Liver (tissue), 8 donors: ENCODE measurements at regions not wholly inside any gene's neighbourhood (a gene's known extent, or its start where the extent isn't known, plus 50 kb on each side); places are given as distances from the start of the nearest gene placed in this dataset.

ENCODE experiments used
- DNase-seq: peaks from one replicate; pipeline ENCODE4 v3.0.0-alpha.2; 2017; ENCODE audit warnings: low spot score
- H3K27ac ChIP-seq, 2 donors: one replicate each; pipeline ENCODE4 v1.7.0; 2013; ENCODE audit warnings: inconsistent platforms in 2 of 2, low read length in 2 of 2, control low read depth in 1 of 2, low read depth in 1 of 2, mild to moderate bottlenecking in 1 of 2
- H3K27me3 ChIP-seq, 4 donors: one replicate each; pipeline versions ENCODE4 v1.6.1 to v1.7.0; 2013; ENCODE audit warnings: low read length in 3 of 4, inconsistent platforms in 1 of 4, mild to moderate bottlenecking in 1 of 4, moderate library complexity in 1 of 4; ENCODE audit not compliant: control insufficient read depth in 4 of 4, insufficient read depth in 4 of 4
- H3K36me3 ChIP-seq, 4 donors: one replicate each; pipeline versions ENCODE4 v1.6.1 to v1.7.0; 2013; ENCODE audit warnings: low read length in 3 of 4, mild to moderate bottlenecking in 3 of 4, low read depth in 1 of 4, moderate library complexity in 1 of 4; ENCODE audit not compliant: control insufficient read depth in 4 of 4, insufficient read depth in 3 of 4
- H3K4me1 ChIP-seq, 4 donors: one replicate each; pipeline versions ENCODE4 v1.6.1 to v1.7.0; 2013; ENCODE audit warnings: low read length in 3 of 4, mild to moderate bottlenecking in 3 of 4, moderate library complexity in 1 of 4; ENCODE audit not compliant: control insufficient read depth in 4 of 4, insufficient read depth in 4 of 4
- H3K4me3 ChIP-seq, 3 donors: one replicate each; pipeline versions ENCODE4 v1.6.1 to v1.7.0; 2013; ENCODE audit warnings: low read length in 3 of 3, control low read depth in 1 of 3, low read depth in 1 of 3, mild to moderate bottlenecking in 1 of 3
- H3K9ac ChIP-seq, 2 donors: one replicate each; pipeline ENCODE4 v1.7.0; 2013; ENCODE audit warnings: low read length in 2 of 2, mild to moderate bottlenecking in 2 of 2, moderate library complexity in 2 of 2, control low read depth in 1 of 2, low read depth in 1 of 2
- H3K9me3 ChIP-seq, 4 donors: one replicate each; pipeline versions ENCODE4 v1.6.1 to v1.7.0; 2013; ENCODE audit warnings: low read length in 3 of 4; ENCODE audit not compliant: control insufficient read depth in 4 of 4
- FOXA1 ChIP-seq: IDR thresholded peaks from 2 replicates; pipeline ENCODE4 v1.6.1; 2016; ENCODE audit warnings: antibody characterized with exemption
- FOXA2 ChIP-seq: IDR thresholded peaks from 2 replicates; pipeline ENCODE4 v1.6.1; 2016; ENCODE audit warnings: antibody characterized with exemption
- GABPA ChIP-seq, 2 donors: IDR thresholded peaks in 1 of 2; conservative IDR thresholded peaks in 1 of 2; 2 replicates each; pipeline ENCODE4 v1.6.1; 2016; ENCODE audit warnings: antibody characterized with exemption in 2 of 2, mild to moderate bottlenecking in 1 of 2, moderate library complexity in 1 of 2
- HNF4A ChIP-seq, 2 donors: conservative IDR thresholded peaks; 2 replicates each; pipeline ENCODE4 v1.6.1; 2016; ENCODE audit warnings: antibody characterized with exemption in 2 of 2, mild to moderate bottlenecking in 2 of 2
- HNF4G ChIP-seq: IDR thresholded peaks from 2 replicates; pipeline ENCODE4 v1.6.1; 2016; ENCODE audit warnings: antibody characterized with exemption
- RAD21 ChIP-seq, 2 donors: IDR thresholded peaks; 2 replicates each; pipeline ENCODE4 v1.6.1; 2016; ENCODE audit warnings: antibody characterized with exemption in 2 of 2, mild to moderate bottlenecking in 2 of 2
- RXRA ChIP-seq, 2 donors: IDR thresholded peaks; 2 replicates each; pipeline ENCODE4 v1.6.1; 2017 to 2018; ENCODE audit warnings: antibody characterized with exemption in 2 of 2, mild to moderate bottlenecking in 1 of 2
- SP1 ChIP-seq: IDR thresholded peaks from 2 replicates; pipeline ENCODE4 v1.6.1; 2018; ENCODE audit warnings: antibody characterized with exemption, mild to moderate bottlenecking
- YY1 ChIP-seq: IDR thresholded peaks from 2 replicates; pipeline ENCODE4 v1.6.1; 2016; ENCODE audit warnings: antibody characterized with exemption, mild to moderate bottlenecking
- WGBS: extraction: QIAGEN DNeasy Blood & Tissue Kit; methylation state at CpG from one replicate; pipeline ENCODE4 v1.1.7; 2013; 5-methylcytosine and 5-hydroxymethylcytosine counted together
- TF ChIP-seq, protein P1 (sequence below): IDR thresholded peaks from 2 replicates; pipeline ENCODE4 v1.6.1; 2016; ENCODE audit warnings: antibody characterized with exemption
- TF ChIP-seq, protein P2 (sequence below): fragments of 150-350 bp; IDR thresholded peaks from 2 replicates; pipeline ENCODE4 v1.5.1; 2017; ENCODE audit warnings: improper control_type of control experiment, low read depth, low read length; ENCODE audit not compliant: missing input control
- TF ChIP-seq, protein P3 (sequence below): IDR thresholded peaks from 2 replicates; pipeline ENCODE4 v1.6.1; 2016; ENCODE audit warnings: antibody characterized with exemption
- TF ChIP-seq, protein P4 (sequence below): IDR thresholded peaks from 2 replicates; pipeline ENCODE4 v1.6.1; 2016; ENCODE audit warnings: antibody characterized with exemption, mild to moderate bottlenecking
- donor health status: healthy.
- donor health status: healthy.
- donor health status: healthy.
- donor health status: healthy.
- donor health status: healthy.

DNA sequence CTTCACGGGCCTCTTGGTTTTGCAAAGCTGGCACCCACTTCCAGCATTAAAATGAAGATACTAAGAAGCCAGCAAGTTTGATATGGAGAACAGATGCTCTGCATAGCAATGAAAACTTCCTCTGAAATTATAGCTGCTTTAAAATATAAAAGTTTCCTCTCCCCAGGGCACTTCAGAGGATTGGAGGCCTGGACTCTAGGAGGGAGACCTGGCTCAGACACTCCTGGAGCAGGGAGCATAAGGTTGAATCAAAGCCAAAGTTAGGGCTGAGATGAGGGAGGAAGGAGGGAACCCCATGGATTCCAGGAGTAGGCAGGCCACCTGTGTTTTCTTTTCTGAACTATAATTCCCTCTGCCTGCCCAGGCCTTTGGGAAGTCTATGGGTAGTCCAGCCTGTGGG lies 176.0 kb upstream of the RPL38 start:
- WGBS, result 61% methylated on average over 1 of the region's 1 CpG

GRCh38 chr17:74028354-74029116 lies 174.9 kb upstream of the RPL38 start:
- Histone ChIP-seq H3K27me3 (peaks cover 0 to 9% (median 0%) of the 10 kb centered on the region in 4 donors), H3K9me3 (no peaks in the 10 kb centered on the region), H3K4me1 (no peaks in the 10 kb centered on the region), H3K27ac (no peak overlapping the region), H3K4me3 (no peak overlapping the region), H3K9ac (no peak overlapping the region), H3K36me3 (no peaks in the 10 kb centered on the region)
- DNase-seq, result no peak
- WGBS, result 73% methylated on average over 18 of the region's 18 CpGs
- TF ChIP-seq FOXA1, result no peak
- no peak for TF ChIP-seq GABPA (IDR thresholded peaks at IDR 0.05 in 1 of 2, conservative IDR thresholded peaks at IDR 0.05 in 1 of 2)
- no peak for TF ChIP-seq HNF4A (conservative IDR thresholded peaks at IDR 0.05)
- TF ChIP-seq RAD21 (IDR thresholded peaks at IDR 0.05), result no peak
- no peak for TF ChIP-seq RXRA (IDR thresholded peaks at IDR 0.05)
- no peak for TF ChIP-seq YY1
- TF ChIP-seq SP1, result no peak
- no peak for TF ChIP-seq HNF4G
- TF ChIP-seq, protein P1, sequence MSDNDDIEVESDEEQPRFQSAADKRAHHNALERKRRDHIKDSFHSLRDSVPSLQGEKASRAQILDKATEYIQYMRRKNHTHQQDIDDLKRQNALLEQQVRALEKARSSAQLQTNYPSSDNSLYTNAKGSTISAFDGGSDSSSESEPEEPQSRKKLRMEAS, result no peak
- TF ChIP-seq FOXA2, result no peak
- TF ChIP-seq, protein P2, sequence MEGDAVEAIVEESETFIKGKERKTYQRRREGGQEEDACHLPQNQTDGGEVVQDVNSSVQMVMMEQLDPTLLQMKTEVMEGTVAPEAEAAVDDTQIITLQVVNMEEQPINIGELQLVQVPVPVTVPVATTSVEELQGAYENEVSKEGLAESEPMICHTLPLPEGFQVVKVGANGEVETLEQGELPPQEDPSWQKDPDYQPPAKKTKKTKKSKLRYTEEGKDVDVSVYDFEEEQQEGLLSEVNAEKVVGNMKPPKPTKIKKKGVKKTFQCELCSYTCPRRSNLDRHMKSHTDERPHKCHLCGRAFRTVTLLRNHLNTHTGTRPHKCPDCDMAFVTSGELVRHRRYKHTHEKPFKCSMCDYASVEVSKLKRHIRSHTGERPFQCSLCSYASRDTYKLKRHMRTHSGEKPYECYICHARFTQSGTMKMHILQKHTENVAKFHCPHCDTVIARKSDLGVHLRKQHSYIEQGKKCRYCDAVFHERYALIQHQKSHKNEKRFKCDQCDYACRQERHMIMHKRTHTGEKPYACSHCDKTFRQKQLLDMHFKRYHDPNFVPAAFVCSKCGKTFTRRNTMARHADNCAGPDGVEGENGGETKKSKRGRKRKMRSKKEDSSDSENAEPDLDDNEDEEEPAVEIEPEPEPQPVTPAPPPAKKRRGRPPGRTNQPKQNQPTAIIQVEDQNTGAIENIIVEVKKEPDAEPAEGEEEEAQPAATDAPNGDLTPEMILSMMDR, result no peak

More for the DNA sequence above, 176.0 kb upstream of the RPL38 start:
- DNase-seq, result no peak
- H3K4me3 ChIP-seq, result no peak overlapping the region
- H3K27ac ChIP-seq, result no peak overlapping the region
- peaks cover 0 to 9% (median 0%) of the 10 kb centered on the region in 4 donors for H3K27me3 ChIP-seq
- H3K4me1 ChIP-seq, result no peaks in the 10 kb centered on the region
- H3K36me3 ChIP-seq, result no peaks in the 10 kb centered on the region
- H3K9ac ChIP-seq, result no peak overlapping the region
- H3K9me3 ChIP-seq, result no peaks in the 10 kb centered on the region
- TF ChIP-seq, protein P3, sequence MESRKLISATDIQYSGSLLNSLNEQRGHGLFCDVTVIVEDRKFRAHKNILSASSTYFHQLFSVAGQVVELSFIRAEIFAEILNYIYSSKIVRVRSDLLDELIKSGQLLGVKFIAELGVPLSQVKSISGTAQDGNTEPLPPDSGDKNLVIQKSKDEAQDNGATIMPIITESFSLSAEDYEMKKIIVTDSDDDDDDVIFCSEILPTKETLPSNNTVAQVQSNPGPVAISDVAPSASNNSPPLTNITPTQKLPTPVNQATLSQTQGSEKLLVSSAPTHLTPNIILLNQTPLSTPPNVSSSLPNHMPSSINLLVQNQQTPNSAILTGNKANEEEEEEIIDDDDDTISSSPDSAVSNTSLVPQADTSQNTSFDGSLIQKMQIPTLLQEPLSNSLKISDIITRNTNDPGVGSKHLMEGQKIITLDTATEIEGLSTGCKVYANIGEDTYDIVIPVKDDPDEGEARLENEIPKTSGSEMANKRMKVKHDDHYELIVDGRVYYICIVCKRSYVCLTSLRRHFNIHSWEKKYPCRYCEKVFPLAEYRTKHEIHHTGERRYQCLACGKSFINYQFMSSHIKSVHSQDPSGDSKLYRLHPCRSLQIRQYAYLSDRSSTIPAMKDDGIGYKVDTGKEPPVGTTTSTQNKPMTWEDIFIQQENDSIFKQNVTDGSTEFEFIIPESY, result no peak
- TF ChIP-seq FOXA2 (no peak), GABPA (IDR thresholded peaks at IDR 0.05 in 1 of 2, conservative IDR thresholded peaks at IDR 0.05 in 1 of 2) (no peak), HNF4G (no peak), SP1 (no peak)
- TF ChIP-seq, protein P2, result no peak
- TF ChIP-seq, protein P4, sequence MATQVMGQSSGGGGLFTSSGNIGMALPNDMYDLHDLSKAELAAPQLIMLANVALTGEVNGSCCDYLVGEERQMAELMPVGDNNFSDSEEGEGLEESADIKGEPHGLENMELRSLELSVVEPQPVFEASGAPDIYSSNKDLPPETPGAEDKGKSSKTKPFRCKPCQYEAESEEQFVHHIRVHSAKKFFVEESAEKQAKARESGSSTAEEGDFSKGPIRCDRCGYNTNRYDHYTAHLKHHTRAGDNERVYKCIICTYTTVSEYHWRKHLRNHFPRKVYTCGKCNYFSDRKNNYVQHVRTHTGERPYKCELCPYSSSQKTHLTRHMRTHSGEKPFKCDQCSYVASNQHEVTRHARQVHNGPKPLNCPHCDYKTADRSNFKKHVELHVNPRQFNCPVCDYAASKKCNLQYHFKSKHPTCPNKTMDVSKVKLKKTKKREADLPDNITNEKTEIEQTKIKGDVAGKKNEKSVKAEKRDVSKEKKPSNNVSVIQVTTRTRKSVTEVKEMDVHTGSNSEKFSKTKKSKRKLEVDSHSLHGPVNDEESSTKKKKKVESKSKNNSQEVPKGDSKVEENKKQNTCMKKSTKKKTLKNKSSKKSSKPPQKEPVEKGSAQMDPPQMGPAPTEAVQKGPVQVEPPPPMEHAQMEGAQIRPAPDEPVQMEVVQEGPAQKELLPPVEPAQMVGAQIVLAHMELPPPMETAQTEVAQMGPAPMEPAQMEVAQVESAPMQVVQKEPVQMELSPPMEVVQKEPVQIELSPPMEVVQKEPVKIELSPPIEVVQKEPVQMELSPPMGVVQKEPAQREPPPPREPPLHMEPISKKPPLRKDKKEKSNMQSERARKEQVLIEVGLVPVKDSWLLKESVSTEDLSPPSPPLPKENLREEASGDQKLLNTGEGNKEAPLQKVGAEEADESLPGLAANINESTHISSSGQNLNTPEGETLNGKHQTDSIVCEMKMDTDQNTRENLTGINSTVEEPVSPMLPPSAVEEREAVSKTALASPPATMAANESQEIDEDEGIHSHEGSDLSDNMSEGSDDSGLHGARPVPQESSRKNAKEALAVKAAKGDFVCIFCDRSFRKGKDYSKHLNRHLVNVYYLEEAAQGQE, result no peak
